ENCODE measurements at regions not wholly inside any gene's neighbourhood (a gene's known extent, or its start where the extent isn't known, plus 50 kb on each side); places are given as distances from the start of the nearest gene placed in this dataset.

GRCh38 chr2:124978597-124978996, 953.5 kb downstream of the CNTNAP5 start:
- TF ChIP-seq CTCF (conservative IDR thresholded peaks at IDR 0.05; ENCODE audit: low read depth, low read length) (no peak), EZH2 (IDR thresholded peaks at IDR 0.05; ENCODE audit: borderline replicate concordance, low read depth, low read length, poor library complexity, severe bottlenecking) (no peak)
